ENCODE measurements at regions not wholly inside any gene's neighbourhood (a gene's known extent, or its start where the extent isn't known, plus 50 kb on each side); places are given as distances from the start of the nearest gene placed in this dataset.

GRCh38 chr2:105498281-105498846, 99.5 kb upstream of the FHL2 start:
- Histone ChIP-seq H3K36me3 (ENCODE audit: control insufficient read depth in 2 of 2, extremely low read depth in 1 of 2, insufficient read depth in 2 of 2, low read length in 2 of 2) (no peaks in the 10 kb centered on the region), H4K20me1 (ENCODE audit: control insufficient read depth, extremely low read depth, insufficient read depth, low read length) (no peaks in the 10 kb centered on the region), H3K4me1 (ENCODE audit: control insufficient read depth, extremely low read depth, insufficient read depth, low read length) (no peaks in the 10 kb centered on the region), H3K4me3 (ENCODE audit: control insufficient read depth in 2 of 3, extremely low read depth in 1 of 3, insufficient read depth in 2 of 3, low read depth in 1 of 3, low read length in 3 of 3) (no peak overlapping the region), H3K9ac (ENCODE audit: control insufficient read depth, extremely low read depth, insufficient read depth, low read length) (no peak overlapping the region), H3K9me1 (ENCODE audit: control insufficient read depth, extremely low read depth, insufficient read depth, low read length) (no peaks in the 10 kb centered on the region), H2AFZ (ENCODE audit: control insufficient read depth, low read length) (no peak overlapping the region), H3K9me3 (ENCODE audit: control insufficient read depth, low read depth, low read length) (no peaks in the 10 kb centered on the region), H3K27ac (ENCODE audit: control insufficient read depth, insufficient read depth, low read length) (no peak overlapping the region), H3K27me3 (ENCODE audit: control insufficient read depth, extremely low read depth, insufficient read depth, low read length) (peaks cover 5% of the 10 kb centered on the region), H3K79me2 (ENCODE audit: control insufficient read depth, insufficient read depth, low read length) (no peaks in the 10 kb centered on the region), H3K4me2 (ENCODE audit: control insufficient read depth, extremely low read depth, insufficient read depth, low read depth, low read length) (no peak overlapping the region)
- dilution Hi-C loops (cut with MboI; ENCODE audit: extremely low pct_ligation_motif_present, low sequenced_read_pairs), result no loop called here
- DNase-seq (ENCODE audit: low read depth, low spot score) (no peak), FAIRE-seq (no peak)
- no peak for TF ChIP-seq CTCF (optimal IDR thresholded peaks at IDR 0.05 in 1 of 3, IDR thresholded peaks at IDR 0.05 in 1 of 3, conservative IDR thresholded peaks at IDR 0.05 in 1 of 3; ENCODE audit: extremely low read depth in 1 of 3, insufficient read depth in 2 of 3, low read length in 3 of 3)
- TF ChIP-seq EZH2 (IDR thresholded peaks at IDR 0.05; ENCODE audit: low read length), result no peak

GRCh38 chr2:105497094-105497493, 98.2 kb upstream of the FHL2 start:
- Histone ChIP-seq H3K9me3 (ENCODE audit: control insufficient read depth, low read depth, low read length) (no peaks in the 10 kb centered on the region), H3K4me1 (ENCODE audit: control insufficient read depth, extremely low read depth, insufficient read depth, low read length) (no peaks in the 10 kb centered on the region), H3K27me3 (ENCODE audit: control insufficient read depth, extremely low read depth, insufficient read depth, low read length) (peaks cover 5% of the 10 kb centered on the region), H3K36me3 (ENCODE audit: control insufficient read depth in 2 of 2, extremely low read depth in 1 of 2, insufficient read depth in 2 of 2, low read length in 2 of 2) (no peaks in the 10 kb centered on the region), H3K27ac (ENCODE audit: control insufficient read depth, insufficient read depth, low read length) (no peak overlapping the region), H3K4me3 (ENCODE audit: control insufficient read depth in 2 of 3, extremely low read depth in 1 of 3, insufficient read depth in 2 of 3, low read depth in 1 of 3, low read length in 3 of 3) (no peak overlapping the region), H4K20me1 (ENCODE audit: control insufficient read depth, extremely low read depth, insufficient read depth, low read length) (no peaks in the 10 kb centered on the region), H2AFZ (ENCODE audit: control insufficient read depth, low read length) (no peak overlapping the region), H3K9me1 (ENCODE audit: control insufficient read depth, extremely low read depth, insufficient read depth, low read length) (no peaks in the 10 kb centered on the region), H3K4me2 (ENCODE audit: control insufficient read depth, extremely low read depth, insufficient read depth, low read depth, low read length) (no peak overlapping the region), H3K79me2 (ENCODE audit: control insufficient read depth, insufficient read depth, low read length) (no peaks in the 10 kb centered on the region), H3K9ac (ENCODE audit: control insufficient read depth, extremely low read depth, insufficient read depth, low read length) (no peak overlapping the region)
- no peak for DNase-seq (ENCODE audit: low read depth, low spot score)
- dilution Hi-C loops (cut with MboI; ENCODE audit: extremely low pct_ligation_motif_present, low sequenced_read_pairs), result no loop called here
- FAIRE-seq, result no peak
- TF ChIP-seq CTCF (optimal IDR thresholded peaks at IDR 0.05 in 1 of 3, IDR thresholded peaks at IDR 0.05 in 1 of 3, conservative IDR thresholded peaks at IDR 0.05 in 1 of 3; ENCODE audit: extremely low read depth in 1 of 3, insufficient read depth in 2 of 3, low read length in 3 of 3), result no peak
- TF ChIP-seq EZH2 (IDR thresholded peaks at IDR 0.05; ENCODE audit: low read length), result no peak

Data from keratinocyte (primary cell).